Activated naive CD4-positive, alpha-beta T cell treated with anti-CD3 and anti-CD28 coated beads, Interleukin-2, amount 50 U/mL, for 72 hours (primary cell): ENCODE measurements at regions not wholly inside any gene's neighbourhood (a gene's known extent, or its start where the extent isn't known, plus 50 kb on each side); places are given as distances from the start of the nearest gene placed in this dataset.
"Not testable (repeated sequence)": the region's sequence is repeated elsewhere in the genome, so short reads cannot be mapped to it uniquely, and the experiment has no call there.

Source experiments
- ATAC-seq, 2 donors: fragments of 150-1000 bp; cut with Tn5 transposase; 2 replicates each; pipeline ENCODE4 v1.10.0; 2021; ENCODE audit warnings: mild to moderate bottlenecking in 2 of 2, moderate library complexity in 2 of 2
- DNase-seq, 2 donors: peaks; one replicate each; pipeline ENCODE4 v3.0.0; 2021 to 2022; ENCODE audit warnings: low spot score in 2 of 2
- H3K27ac Mint-ChIP-seq, 2 donors: one replicate each; pipeline ENCODE4 v1.8.0; 2022; ENCODE audit warnings: mild to moderate bottlenecking in 2 of 2, mixed read lengths in 2 of 2
- H3K36me3 Mint-ChIP-seq, 2 donors: one replicate each; pipeline ENCODE4 v1.8.0; 2022; ENCODE audit warnings: mixed read lengths in 2 of 2
- H3K9me3 Mint-ChIP-seq, 2 donors: one replicate each; pipeline ENCODE4 v1.8.0; 2022; ENCODE audit warnings: mixed read lengths in 2 of 2

DNA sequence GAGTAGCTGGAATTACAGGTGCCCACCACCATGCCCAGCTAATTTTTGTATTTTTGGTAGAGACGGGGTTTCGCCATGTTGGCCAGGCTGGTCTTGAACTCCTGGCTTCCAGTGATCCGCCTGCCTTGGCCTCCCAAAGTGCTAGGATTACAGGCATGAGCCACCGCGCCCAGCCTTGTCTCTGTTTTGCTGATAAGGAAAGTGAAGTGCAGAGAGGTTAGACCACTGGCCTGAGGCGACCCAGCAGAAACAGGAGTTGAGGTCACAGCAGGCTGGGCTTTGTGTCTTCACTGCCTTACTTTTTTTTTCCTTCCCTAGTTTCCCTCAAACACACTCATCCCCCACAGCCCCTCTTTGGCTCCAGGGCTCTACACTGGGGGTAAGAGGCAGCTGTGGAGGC, 93.0 kb upstream of the CIBAR2 start:
- H3K27ac Mint-ChIP-seq, H3K36me3 Mint-ChIP-seq, DNase-seq, ATAC-seq, H3K9me3 Mint-ChIP-seq: not testable (repeated sequence)

DNA sequence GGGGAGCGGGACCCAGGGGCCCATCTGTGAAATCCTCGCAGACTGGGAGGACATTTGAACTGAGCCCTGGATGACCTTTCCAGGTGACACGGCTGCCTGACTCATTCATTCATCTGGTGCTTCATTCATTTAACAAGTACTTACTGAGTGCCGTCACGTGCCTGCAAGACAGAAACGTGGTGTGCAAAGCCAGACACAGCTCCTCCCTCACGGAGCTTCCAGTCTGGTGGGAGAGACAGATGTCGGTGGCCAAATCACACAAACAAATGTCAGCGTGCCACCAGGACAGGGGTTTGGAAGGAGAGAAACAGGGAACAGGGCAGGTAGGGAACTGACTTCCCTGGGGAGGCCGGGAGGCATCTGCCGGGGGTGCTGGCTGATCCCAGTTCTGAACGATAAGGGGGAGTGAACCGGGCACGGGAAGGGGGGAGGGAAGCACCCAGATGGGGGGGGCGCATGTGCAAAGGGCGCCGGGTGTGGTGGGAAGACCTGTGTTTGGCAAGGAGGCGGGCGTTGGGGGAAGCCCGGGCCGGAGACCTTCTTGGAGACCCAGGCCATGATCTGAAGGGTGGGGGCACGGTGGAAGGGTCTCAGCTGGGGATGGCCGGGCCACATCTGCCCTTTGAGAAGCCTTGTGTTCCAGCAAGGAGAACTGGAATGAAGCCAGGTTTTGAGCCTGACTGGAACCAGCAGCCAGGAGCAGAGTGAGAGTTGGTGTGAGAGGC, 93.6 kb upstream of the CIBAR2 start:
- H3K27ac Mint-ChIP-seq: no peak overlapping the region
- DNase-seq (no peak), ATAC-seq (no peak)
- H3K9me3 Mint-ChIP-seq: no peaks in the 10 kb centered on the region
- no peaks in the 10 kb centered on the region for H3K36me3 Mint-ChIP-seq

DNA sequence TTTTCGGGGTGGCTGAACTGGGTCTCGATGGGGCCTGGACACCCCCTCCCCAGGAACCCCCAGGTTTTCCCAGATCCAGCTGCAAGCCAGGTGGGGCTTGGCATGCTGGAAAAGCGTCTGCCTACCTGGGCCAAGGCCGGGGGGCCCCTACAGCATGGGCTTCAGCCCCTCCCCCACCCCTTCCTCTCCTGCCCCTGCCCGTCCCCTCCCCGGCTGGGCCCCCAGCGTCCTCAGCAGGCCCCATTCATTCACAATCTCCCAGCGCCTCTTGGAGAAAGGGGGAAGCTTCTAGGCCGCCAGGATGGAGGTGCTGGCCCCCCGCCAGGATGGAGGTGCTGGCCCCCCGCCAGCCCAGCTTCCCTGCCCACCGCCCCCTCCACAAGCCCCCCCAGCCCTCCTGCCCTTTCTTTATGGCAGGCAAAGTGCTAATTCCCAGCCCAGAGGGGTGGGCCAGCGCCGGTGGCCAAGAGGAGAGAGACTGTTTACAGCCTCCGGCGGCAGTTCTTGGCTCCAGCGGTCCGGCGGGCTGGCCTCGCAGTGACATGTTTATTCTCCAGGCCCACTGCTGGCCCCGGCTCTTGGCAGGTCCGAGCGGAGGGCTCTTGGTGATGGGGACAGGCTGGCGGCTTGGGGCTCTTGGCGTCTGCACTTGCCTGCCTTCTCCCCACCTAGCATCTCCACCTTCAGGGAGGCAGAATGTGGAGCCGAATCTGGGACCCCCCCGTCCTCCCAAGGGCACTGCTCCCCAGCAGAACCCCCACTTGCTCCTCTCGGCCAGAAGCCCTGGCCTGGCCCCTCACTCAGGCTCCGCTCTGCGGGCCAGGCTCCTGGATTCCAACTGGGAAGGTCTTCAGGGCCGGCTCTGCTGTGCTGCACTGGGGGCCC, 94.4 kb upstream of the CIBAR2 start:
- H3K9me3 Mint-ChIP-seq: no peaks in the 10 kb centered on the region
- no peak for DNase-seq
- H3K36me3 Mint-ChIP-seq: no peaks in the 10 kb centered on the region
- no peak overlapping the region for H3K27ac Mint-ChIP-seq
- ATAC-seq: no peak

DNA sequence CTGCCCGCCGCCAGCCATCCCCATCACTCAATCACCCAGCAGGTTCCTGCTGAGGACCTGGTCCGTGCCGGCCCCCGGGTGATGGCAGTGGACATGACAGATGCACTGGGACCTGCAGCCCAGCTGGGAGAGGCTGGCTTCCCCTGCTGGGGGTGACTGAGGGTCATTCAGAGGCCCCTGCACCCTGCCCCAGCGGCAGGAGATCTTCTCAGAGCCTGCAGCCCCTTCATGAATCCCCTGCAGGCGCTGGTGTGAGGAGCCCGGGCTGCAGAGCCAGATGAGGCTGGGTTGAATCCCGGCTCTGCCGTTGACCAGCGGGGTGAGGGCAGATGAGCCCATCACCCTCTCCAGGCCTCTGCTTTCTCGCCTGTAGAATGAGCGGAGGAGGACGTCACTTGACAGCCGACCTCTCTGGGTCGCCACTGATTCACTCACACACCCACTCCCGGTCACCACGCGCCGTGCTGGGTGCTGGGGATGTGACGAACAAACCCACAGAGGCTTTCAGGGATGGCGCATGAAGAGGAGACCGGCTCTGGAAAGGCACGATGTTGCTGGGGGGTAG, 95.2 kb upstream of the CIBAR2 start:
- ATAC-seq (no peak), DNase-seq (no peak)
- H3K36me3 Mint-ChIP-seq: no peaks in the 10 kb centered on the region
- H3K9me3 Mint-ChIP-seq: no peaks in the 10 kb centered on the region
- no peak overlapping the region for H3K27ac Mint-ChIP-seq

DNA sequence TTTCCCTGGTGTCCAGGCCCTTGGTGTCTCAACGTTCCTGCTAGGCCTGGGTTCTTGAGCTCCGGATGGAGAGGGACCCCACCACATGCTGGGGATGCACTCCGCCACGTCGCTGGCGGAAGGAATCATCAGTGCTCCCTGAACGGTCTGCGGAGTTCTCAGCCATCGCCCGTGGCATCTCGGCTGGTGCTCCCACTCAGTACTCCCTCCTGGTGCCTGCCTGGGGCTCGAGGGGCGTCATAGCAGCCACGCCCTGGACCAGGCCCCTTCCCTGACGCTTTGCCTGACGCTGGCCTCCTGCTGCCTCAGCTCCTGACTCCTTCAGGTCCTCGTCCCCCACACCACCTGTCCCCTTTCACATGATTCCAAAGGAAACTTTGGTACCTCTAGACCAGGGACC, 95.9 kb upstream of the CIBAR2 start:
- Mint-ChIP-seq H3K27ac (no peak overlapping the region), H3K9me3 (no peaks in the 10 kb centered on the region), H3K36me3 (no peaks in the 10 kb centered on the region)
- DNase-seq: no peak
- ATAC-seq: no peak

DNA sequence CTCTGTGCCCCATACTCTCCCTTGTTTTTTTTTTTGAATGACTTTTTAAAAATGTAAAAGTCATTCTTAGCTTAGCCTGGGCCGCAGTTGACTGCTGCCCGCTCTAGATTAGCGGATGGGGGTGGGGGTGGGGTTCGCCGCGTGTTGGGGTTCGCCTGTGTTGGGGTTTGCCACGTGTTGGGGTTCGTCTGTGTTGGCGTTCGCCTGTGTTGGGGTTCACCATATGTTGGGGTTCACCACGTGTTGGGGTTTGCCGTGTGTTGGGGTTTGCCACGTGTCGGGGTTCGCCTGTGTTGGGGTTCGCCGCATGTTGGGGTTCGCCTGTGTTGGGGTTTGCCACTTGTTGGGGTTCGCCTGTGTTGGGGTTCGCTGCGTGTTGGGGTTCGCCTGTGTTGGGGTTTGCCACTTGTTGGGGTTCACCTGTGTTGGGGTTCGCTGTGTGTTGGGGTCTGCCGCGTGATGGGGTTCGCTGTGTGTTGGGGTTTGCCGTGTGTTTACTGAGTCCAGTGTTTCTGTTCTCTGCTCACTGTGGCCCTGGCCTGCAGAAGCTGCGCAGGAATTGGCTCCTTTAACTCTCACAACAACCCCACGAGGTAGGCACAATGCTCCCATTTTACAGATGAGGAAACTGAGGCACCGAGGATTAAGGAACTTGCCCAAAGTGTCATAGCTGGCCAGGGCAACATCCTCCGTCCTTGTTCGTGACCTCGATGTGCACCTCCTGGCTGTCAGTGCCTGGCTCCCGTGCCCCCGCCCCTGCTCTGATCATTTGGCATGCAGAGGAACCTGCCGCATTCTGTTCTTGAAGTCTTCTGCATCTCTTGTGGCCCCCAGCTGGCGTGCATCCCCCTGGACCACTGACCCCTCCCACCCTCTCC, 96.6 kb upstream of the CIBAR2 start:
- no peak for DNase-seq
- Mint-ChIP-seq H3K9me3 (no peaks in the 10 kb centered on the region), H3K36me3 (no peaks in the 10 kb centered on the region), H3K27ac (no peak overlapping the region)
- ATAC-seq: no peak

DNA sequence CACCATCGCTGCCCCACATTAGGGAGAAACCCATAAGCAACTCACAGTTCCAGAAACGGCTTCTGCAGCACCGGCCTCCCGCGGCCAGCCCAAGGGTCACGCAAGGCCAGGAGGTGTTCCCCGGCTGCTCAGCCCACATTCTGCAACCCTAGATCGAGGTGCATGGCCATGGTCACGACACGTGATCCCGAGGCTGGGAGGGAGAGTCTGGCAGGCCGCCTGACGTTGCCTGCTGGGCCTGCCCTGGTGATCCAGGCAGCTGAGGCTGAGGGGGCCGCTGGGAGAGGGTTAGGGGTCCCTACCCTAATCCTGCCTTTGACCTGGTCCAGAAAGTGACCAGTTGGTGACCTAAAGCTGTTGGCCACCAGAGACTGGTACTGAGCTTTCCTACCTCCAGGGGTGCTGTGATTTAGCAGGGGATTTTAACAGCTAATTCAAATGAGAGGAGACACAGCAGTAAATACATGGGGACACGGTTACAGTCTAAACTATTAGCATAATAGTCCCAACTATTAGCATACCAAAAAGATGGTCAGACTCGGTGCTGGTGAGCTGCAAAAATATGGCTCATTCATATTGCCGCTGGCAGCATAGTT, 97.4 kb upstream of the CIBAR2 start:
- Mint-ChIP-seq H3K9me3 (no peaks in the 10 kb centered on the region), H3K27ac (no peak overlapping the region), H3K36me3 (no peaks in the 10 kb centered on the region)
- ATAC-seq (no peak), DNase-seq (no peak)

DNA sequence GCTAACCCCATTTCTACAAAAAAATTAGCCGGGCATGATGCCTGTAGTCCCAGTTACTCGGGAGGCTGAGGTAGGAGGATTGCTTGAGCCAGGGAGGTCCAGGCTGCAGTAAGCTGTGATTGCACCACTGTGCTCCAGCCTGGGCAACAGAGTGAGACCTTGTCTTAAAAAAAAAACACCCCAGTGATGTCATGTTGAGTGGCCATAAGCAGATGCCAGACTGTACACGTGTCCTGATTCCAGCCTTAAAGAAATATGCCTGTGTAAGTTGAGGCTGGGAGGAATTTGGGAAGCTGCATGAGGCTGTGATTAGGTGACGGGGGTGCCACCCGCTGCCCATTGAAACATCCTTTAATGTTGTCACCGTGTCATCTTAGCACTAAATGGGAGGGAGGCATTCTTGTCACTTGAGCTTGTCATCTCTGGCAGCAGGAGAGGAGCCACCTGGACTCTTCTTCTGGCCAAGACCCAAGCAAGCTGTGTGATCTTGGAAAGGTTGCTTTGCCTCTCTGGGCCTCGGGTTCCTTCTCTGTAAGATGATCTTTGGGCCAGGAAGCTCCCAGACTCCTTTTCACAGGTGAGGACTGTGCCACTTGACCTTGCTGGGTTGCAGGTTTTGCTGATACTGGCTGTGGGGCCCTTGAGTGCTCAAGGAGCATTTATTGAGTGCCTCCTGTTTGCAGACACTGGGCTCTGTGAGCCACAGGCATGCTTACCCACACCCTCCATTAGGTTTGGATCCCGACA, 98.3 kb upstream of the CIBAR2 start:
- DNase-seq (no peak), ATAC-seq (no peak)
- H3K9me3 Mint-ChIP-seq: no peaks in the 10 kb centered on the region
- no peaks in the 10 kb centered on the region for H3K36me3 Mint-ChIP-seq
- H3K27ac Mint-ChIP-seq: no peak overlapping the region

DNA sequence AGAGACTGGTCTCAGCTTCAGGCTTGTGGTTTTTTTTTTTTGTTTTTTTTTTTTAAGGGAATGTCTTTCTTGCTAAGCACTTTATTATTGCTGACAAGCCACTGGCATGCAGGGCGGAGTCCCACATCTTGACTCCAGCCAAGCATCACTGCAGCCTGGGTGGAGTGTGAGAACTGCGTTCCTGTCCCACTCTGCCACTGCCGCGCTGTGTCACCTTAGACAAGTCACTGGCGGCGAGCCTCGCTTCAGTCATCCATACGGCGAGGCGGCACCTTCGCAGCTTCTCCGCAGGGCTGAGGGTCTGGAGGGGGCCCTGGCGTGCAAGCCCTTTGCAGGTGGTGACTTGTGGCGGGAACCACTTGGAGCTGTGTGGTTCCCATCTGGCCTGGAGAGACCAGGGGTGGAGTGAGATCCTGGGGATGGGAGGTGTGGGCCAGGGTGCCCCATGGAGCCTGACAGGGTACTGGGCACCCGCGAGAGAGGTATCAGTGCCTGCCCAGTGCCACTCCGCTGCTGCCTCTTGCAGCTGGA, 99.1 kb upstream of the CIBAR2 start:
- H3K36me3 Mint-ChIP-seq: no peaks in the 10 kb centered on the region
- no peak for ATAC-seq

DNA sequence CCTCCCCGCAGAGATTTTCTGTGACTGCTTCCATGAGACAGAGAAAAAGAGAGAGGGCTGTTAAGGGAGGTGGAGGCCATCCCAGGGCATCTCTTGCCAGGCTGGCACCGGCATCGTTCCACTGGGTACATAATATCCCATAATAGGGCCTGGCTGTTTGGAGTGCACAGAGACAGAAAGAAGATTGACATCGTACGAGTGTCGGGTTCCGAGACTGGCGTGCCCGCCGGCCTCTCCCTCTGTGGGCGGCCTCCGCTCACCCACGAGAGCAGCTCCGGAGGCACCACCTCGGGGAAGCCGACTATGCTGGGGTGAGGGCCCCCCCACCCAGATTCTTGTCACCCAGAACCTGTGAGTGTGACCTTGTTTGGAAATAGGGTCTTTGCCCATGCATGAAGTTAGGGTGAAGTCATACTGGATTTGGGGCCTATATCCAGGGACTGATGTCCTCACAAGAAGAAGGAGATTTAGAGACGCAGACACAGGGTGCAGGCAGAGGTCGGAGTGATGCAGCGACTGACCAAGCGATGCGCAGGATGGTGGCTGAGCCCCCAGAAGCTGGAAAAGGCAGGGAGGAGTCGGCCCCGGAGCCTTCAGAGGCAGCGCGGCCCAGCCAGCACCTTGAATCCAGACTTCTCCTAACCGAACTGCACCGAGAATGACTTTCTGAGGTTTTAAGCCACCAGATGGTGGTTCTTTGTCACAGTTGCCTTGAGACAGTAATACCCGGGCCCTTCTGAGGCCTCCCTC, 101.8 kb upstream of the CIBAR2 start:
- DNase-seq (no peak), ATAC-seq (no peak)
- Mint-ChIP-seq H3K36me3 (no peaks in the 10 kb centered on the region), H3K9me3 (no peaks in the 10 kb centered on the region), H3K27ac (no peak overlapping the region)

More for the DNA sequence above, 99.1 kb upstream of the CIBAR2 start:
- no peak overlapping the region for H3K27ac Mint-ChIP-seq
- DNase-seq: no peak
- no peaks in the 10 kb centered on the region for H3K9me3 Mint-ChIP-seq

DNA sequence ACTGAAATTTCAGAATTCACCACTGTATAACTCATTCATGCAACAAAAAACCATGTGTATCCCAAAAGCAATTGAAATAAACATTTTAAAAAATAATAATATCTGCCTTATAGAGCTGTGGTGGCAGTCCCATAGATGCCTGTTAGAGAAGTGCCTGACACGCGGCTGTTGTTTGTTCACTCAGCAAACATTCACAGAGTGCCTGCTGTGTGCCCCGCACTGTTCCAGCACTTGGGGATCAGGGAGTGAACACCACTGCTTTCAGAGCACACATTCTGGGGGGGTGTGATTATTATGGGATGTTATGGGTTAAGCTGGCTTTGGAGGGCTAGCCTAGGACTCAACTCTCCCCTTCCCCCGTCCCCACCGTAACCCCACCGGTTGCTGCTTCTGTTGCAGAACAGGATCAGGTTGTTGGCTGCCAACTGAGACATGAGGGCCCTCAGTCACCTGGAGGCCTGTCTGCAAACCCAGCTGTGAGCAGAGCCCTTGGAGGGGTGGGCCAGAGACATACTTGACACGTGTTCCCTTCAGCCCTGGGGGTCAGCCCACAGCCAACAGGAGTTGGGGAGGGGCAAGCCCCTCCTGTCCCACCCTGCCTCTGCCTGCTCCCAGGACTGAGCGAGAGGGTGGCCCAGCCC, 103.3 kb upstream of the CIBAR2 start:
- no peaks in the 10 kb centered on the region for H3K36me3 Mint-ChIP-seq

DNA sequence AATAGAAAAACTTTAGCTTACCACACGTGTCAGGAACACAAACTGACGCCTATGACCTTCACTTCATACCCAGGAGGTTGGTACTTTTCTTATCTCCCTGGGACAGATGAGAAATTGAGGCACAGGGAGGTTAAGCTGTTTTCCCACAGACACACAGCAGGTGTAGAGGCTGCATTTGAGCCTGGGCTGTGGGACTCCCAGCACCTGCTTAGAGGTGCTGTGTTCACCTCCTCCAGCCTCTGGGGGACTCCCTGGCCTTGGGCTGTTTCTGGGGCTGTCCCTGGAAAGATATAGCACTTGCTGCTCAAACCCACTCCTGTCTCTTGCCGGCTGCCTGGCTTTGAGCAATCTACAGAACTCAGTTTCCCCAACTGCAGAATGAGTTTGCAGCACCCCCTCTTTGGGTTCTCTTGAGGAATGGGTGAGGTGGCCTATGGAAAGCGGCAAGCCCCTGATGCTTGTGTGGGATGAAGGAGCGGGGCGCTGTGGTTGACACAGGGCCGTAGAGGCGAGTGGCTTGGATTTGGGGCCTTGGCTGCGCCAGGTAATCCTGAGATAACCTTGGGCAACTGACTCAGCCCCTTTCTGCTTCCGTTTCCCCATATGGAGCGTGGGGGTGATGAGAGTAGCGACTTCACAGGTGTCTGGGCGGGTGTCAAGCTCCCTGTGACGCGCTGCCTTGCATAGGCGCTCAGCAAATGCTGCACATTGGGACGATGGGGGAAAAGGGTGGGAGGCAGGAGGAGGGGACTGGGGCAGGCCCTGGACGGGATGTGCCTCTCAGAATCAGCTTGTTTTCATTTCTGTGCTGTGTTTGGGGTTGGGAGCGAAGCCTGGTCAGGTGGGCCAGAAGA, 104.5 kb upstream of the CIBAR2 start:
- Mint-ChIP-seq H3K27ac (peak overlapping the region in 1 of 2 donors; percentile 23), H3K9me3 (no peaks in the 10 kb centered on the region), H3K36me3 (no peaks in the 10 kb centered on the region)
- ATAC-seq (peak in 1 of 2 donors; percentile 71), DNase-seq (no peak)

More for the DNA sequence above, 103.3 kb upstream of the CIBAR2 start:
- H3K9me3 Mint-ChIP-seq: no peaks in the 10 kb centered on the region
- peak overlapping the region in 1 of 2 donors; percentile 23 for H3K27ac Mint-ChIP-seq
- no peak for ATAC-seq
- no peak for DNase-seq

DNA sequence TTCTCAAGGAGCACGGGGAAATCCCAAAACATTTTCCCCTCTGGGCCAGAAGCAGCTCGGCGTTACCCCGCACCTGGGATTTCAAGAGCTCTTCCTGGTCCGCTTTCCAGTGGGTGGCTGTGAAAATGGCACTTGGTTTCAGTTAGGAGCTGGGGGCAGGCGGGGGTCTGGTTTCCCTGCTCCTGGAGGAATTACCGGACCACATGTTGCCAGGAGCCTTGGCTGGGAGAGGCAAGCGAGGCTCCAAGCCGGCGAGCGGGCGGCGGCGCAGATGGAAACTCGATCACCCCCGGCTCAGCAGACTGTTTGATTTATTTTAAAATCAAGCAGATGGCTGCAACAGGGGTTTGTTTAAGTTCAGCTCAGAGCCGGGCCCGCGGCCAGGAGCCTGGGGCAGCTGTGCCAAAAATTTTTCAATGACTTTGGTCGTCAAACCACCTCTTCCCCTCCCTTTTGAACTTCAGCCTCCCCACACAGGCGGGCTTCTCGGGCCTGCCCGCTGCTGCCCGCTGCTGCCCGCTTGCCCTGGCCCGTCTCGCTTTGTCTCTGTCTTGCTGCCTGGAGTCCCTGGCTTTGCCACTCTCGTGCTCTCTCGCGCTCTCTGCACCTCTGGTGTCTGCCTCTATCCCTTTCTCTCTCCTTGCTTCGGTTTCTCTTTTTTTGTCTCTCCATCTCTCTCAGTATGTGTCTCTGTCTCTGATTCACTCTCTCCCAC, 108.0 kb upstream of the CIBAR2 start:
- Mint-ChIP-seq H3K9me3 (no peaks in the 10 kb centered on the region), H3K27ac (no peak overlapping the region), H3K36me3 (no peaks in the 10 kb centered on the region)
- no peak for ATAC-seq
- DNase-seq: no peak
